HEK293 (cell line): ENCODE measurements at regions not wholly inside any gene's neighbourhood (a gene's known extent, or its start where the extent isn't known, plus 50 kb on each side); places are given as distances from the start of the nearest gene placed in this dataset.

Experiments used
- CTCF ChIA-PET: fragments of 350-600 bp; formaldehyde crosslinking; extraction: SDS; loops from one replicate; lab custom pipeline; 2021; ENCODE audit warnings: antibody characterized with exemption; lab: Yijun Ruan, JAX
- POLR2A ChIA-PET: fragments of 300-600 bp; formaldehyde crosslinking; extraction: SDS; loops from one replicate; lab custom pipeline; 2020; ENCODE audit warnings: antibody characterized with exemption, inconsistent platforms; lab: Yijun Ruan, JAX
- H3K27ac ChIP-seq: fragments of 200-500 bp; sonication (Bioruptor generic); 2 replicates; pipeline ENCODE4 v1.5.1; 2014; ENCODE audit warnings: low read depth, low read length, control low read depth, inconsistent platforms; ENCODE audit errors: extremely low read depth
- H3K36me3 ChIP-seq, 2 experiments: fragments of 200-500 bp in 1 of 2; sonication (Bioruptor generic) in 1 of 2; 1 replicate in 1 of 2; 2 replicates in 1 of 2; pipeline ENCODE4 v1.5.1; 2014 to 2017; ENCODE audit warnings: inconsistent platforms in 2 of 2, low read length in 2 of 2; ENCODE audit not compliant: control insufficient read depth in 2 of 2, insufficient read depth in 1 of 2
- H3K4me1 ChIP-seq: fragments of 200-500 bp; sonication (Bioruptor generic); 2 replicates; pipeline ENCODE4 v1.5.1; 2014; ENCODE audit warnings: mild to moderate bottlenecking, low read length, inconsistent platforms; ENCODE audit not compliant: control insufficient read depth, insufficient read depth
- H3K4me3 ChIP-seq: 2 replicates; pipeline ENCODE4 v1.5.1; 2011; ENCODE audit warnings: low read depth, mild to moderate bottlenecking, control low read depth, low read length, moderate library complexity
- H3K9me3 ChIP-seq: fragments of 200-500 bp; sonication (Bioruptor generic); 2 replicates; pipeline ENCODE4 v1.5.1; 2014; ENCODE audit warnings: low read depth, low read length, inconsistent platforms; ENCODE audit not compliant: control insufficient read depth, insufficient read depth
- BCL6B ChIP-seq: fragments of 450-650 bp; formaldehyde crosslinking; IDR thresholded peaks from 2 replicates; pipeline ENCODE4 v1.5.1; 2017; ENCODE audit warnings: missing biosample characterization, missing genetic modification characterization
- ELK4 ChIP-seq: IDR thresholded peaks from 2 replicates; pipeline ENCODE4 v1.6.1; 2011; ENCODE audit warnings: mild to moderate bottlenecking, low read depth, low read length, borderline replicate concordance
- HOXC10 ChIP-seq: sonication (generic); formaldehyde crosslinking; IDR thresholded peaks from 2 replicates; pipeline ENCODE4 v1.8.1; 2023; ENCODE audit warnings: mild to moderate bottlenecking, missing genetic modification reagents
- HOXD13 ChIP-seq: sonication (generic); formaldehyde crosslinking; IDR thresholded peaks from 2 replicates; pipeline ENCODE4 v1.8.0; 2022; ENCODE audit warnings: missing genetic modification reagents, borderline replicate concordance
- KLF1 ChIP-seq: fragments of 450-650 bp; formaldehyde crosslinking; IDR thresholded peaks from 2 replicates; pipeline ENCODE4 v1.5.1; 2016; ENCODE audit warnings: missing biosample characterization, missing genetic modification characterization
- KLF17 ChIP-seq: fragments of 450-650 bp; formaldehyde crosslinking; IDR thresholded peaks from 2 replicates; pipeline ENCODE4 v1.5.1; 2016; ENCODE audit warnings: missing biosample characterization, missing genetic modification characterization
- MZF1 ChIP-seq: fragments of 450-650 bp; formaldehyde crosslinking; IDR thresholded peaks from 2 replicates; pipeline ENCODE4 v1.5.1; 2017; ENCODE audit warnings: missing biosample characterization, missing genetic modification characterization, borderline replicate concordance
- SCRT1 ChIP-seq: fragments of 450-650 bp; formaldehyde crosslinking; IDR thresholded peaks from 2 replicates; pipeline ENCODE4 v1.5.1; 2016; ENCODE audit warnings: missing biosample characterization, missing genetic modification characterization, borderline replicate concordance
- SP3 ChIP-seq: fragments of 450-650 bp; formaldehyde crosslinking; IDR thresholded peaks from 2 replicates; pipeline ENCODE4 v1.5.1; 2016; ENCODE audit warnings: missing biosample characterization, missing genetic modification characterization
- SP7 ChIP-seq: fragments of 450-650 bp; formaldehyde crosslinking; IDR thresholded peaks from 2 replicates; pipeline ENCODE4 v1.5.1; 2016; ENCODE audit warnings: missing biosample characterization, missing genetic modification characterization
- ZBTB1 ChIP-seq: fragments of 450-650 bp; formaldehyde crosslinking; IDR thresholded peaks from 2 replicates; pipeline ENCODE4 v1.5.1; 2016; ENCODE audit warnings: missing biosample characterization, missing genetic modification characterization
- ZBTB10 ChIP-seq: fragments of 450-650 bp; formaldehyde crosslinking; IDR thresholded peaks from 2 replicates; pipeline ENCODE4 v1.5.1; 2016; ENCODE audit warnings: missing biosample characterization, missing genetic modification characterization
- ZBTB11 ChIP-seq: fragments of 450-650 bp; formaldehyde crosslinking; conservative IDR thresholded peaks from 2 replicates; pipeline ENCODE4 v1.5.1; 2016; ENCODE audit warnings: low read depth, missing biosample characterization, missing genetic modification characterization
- ZNF138 ChIP-seq: fragments of 450-650 bp; formaldehyde crosslinking; IDR thresholded peaks from 2 replicates; pipeline ENCODE4 v1.5.1; 2016; ENCODE audit warnings: missing biosample characterization, missing genetic modification characterization, borderline replicate concordance
- ZNF18 ChIP-seq: fragments of 450-650 bp; formaldehyde crosslinking; IDR thresholded peaks from 2 replicates; pipeline ENCODE4 v1.5.1; 2016; ENCODE audit warnings: missing biosample characterization, missing genetic modification characterization
- ZNF211 ChIP-seq: fragments of 450-650 bp; formaldehyde crosslinking; IDR thresholded peaks from 2 replicates; pipeline ENCODE4 v1.5.1; 2016; ENCODE audit warnings: low read depth, missing biosample characterization, missing genetic modification characterization
- ZNF544 ChIP-seq: fragments of 450-650 bp; formaldehyde crosslinking; IDR thresholded peaks from 2 replicates; pipeline ENCODE4 v1.5.0; 2017; ENCODE audit warnings: missing biosample characterization, missing genetic modification characterization
- ZNF580 ChIP-seq: fragments of 450-650 bp; formaldehyde crosslinking; IDR thresholded peaks from 2 replicates; pipeline ENCODE4 v1.5.1; 2016; ENCODE audit warnings: missing biosample characterization, missing genetic modification characterization
- ZNF596 ChIP-seq: fragments of 450-650 bp; IDR thresholded peaks from 2 replicates; pipeline ENCODE4 v1.5.0; 2018; ENCODE audit warnings: missing biosample characterization, mild to moderate bottlenecking, missing genetic modification characterization, moderate library complexity
- ZNF677 ChIP-seq: fragments of 450-650 bp; IDR thresholded peaks from 2 replicates; pipeline ENCODE4 v1.5.0; 2018; ENCODE audit warnings: missing biosample characterization, mild to moderate bottlenecking, missing genetic modification characterization, moderate library complexity
- ZNF791 ChIP-seq: fragments of 450-650 bp; formaldehyde crosslinking; IDR thresholded peaks from 2 replicates; pipeline ENCODE4 v1.5.1; 2016; ENCODE audit warnings: missing biosample characterization, missing genetic modification characterization

GRCh38 chr1:73701826-73702225, 496.1 kb downstream of the LRRIQ3 start (continued):
- no peak for TF ChIP-seq ZNF18 (tag by site-specific recombination)
- no peak for TF ChIP-seq ZNF544 (tag by site-specific recombination)
- TF ChIP-seq ZBTB10 (tag by site-specific recombination): no peak

- no peak overlapping the region for H3K27ac ChIP-seq
- TF ChIP-seq ZNF596 (no peak), ELK4 (no peak), ZNF580 (tag by site-specific recombination) (no peak), ZNF791 (no peak), SCRT1 (no peak), ZNF544 (tag by site-specific recombination) (no peak), KLF1 (tag by site-specific recombination) (no peak), KLF17 (no peak), ZBTB11 (tag by site-specific recombination) (no peak), HOXD13 (CRISPR knock-in tag) (no peak), BCL6B (no peak), SP3 (tag by site-specific recombination) (no peak), ZNF211 (tag by site-specific recombination) (no peak), HOXC10 (no peak), SP7 (no peak), ZBTB1 (tag by site-specific recombination) (no peak), ZNF138 (tag by site-specific recombination) (no peak), MZF1 (tag by site-specific recombination) (no peak), ZNF677 (no peak)
- TF ChIP-seq, all 188 proteins: peak for 0
- Histone ChIP-seq H3K36me3 (no peaks in the 10 kb centered on the region), H3K9me3 (no peaks in the 10 kb centered on the region), H3K4me3 (no peak overlapping the region), H3K4me1 (no peaks in the 10 kb centered on the region)
- ChIA-PET CTCF (interaction anchor here (0.6 kb wide), 1 partner anchor 697 kb away, joined by 5 read pairs; no protein-coding TSS in a partner anchor), POLR2A (no interaction called here)
These were observed 521.8 kb downstream of the LRRIQ3 start for GRCh38 chr1:73676186-73676585.
